ENCODE measurements at regions not wholly inside any gene's neighbourhood (a gene's known extent, or its start where the extent isn't known, plus 50 kb on each side); places are given as distances from the start of the nearest gene placed in this dataset.
"Not testable (repeated sequence)": the region's sequence is repeated elsewhere in the genome, so short reads cannot be mapped to it uniquely, and the experiment has no call there.

DNA sequence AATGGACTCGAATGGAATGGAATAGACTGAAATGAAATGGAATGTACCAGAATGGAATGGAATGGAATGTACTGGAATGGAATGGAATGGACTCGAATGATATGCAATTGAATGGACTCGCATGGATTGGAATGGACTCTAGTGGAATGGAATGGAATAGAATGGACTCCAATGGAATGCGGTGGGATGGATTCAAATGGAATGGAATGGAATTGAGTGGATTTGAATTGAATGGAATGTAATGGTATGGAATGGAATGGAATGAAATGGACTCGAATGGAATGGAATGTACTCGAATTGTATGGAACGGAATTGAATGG is 99.6 kb upstream of the FBXO28 start:
- in situ Hi-C loops (cut with MboI; ENCODE audit: low pct_unique_long_range_greater_than_20kb, low sequenced_read_pairs, unreplicated experiment), result no loop called here
- TF ChIP-seq, protein P1, sequence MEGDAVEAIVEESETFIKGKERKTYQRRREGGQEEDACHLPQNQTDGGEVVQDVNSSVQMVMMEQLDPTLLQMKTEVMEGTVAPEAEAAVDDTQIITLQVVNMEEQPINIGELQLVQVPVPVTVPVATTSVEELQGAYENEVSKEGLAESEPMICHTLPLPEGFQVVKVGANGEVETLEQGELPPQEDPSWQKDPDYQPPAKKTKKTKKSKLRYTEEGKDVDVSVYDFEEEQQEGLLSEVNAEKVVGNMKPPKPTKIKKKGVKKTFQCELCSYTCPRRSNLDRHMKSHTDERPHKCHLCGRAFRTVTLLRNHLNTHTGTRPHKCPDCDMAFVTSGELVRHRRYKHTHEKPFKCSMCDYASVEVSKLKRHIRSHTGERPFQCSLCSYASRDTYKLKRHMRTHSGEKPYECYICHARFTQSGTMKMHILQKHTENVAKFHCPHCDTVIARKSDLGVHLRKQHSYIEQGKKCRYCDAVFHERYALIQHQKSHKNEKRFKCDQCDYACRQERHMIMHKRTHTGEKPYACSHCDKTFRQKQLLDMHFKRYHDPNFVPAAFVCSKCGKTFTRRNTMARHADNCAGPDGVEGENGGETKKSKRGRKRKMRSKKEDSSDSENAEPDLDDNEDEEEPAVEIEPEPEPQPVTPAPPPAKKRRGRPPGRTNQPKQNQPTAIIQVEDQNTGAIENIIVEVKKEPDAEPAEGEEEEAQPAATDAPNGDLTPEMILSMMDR (IDR thresholded peaks at IDR 0.05; ENCODE audit: extremely low read depth, insufficient read depth, missing control alignments), result no peak
- DNase-seq (ENCODE audit: low spot score), result no peak

DNA sequence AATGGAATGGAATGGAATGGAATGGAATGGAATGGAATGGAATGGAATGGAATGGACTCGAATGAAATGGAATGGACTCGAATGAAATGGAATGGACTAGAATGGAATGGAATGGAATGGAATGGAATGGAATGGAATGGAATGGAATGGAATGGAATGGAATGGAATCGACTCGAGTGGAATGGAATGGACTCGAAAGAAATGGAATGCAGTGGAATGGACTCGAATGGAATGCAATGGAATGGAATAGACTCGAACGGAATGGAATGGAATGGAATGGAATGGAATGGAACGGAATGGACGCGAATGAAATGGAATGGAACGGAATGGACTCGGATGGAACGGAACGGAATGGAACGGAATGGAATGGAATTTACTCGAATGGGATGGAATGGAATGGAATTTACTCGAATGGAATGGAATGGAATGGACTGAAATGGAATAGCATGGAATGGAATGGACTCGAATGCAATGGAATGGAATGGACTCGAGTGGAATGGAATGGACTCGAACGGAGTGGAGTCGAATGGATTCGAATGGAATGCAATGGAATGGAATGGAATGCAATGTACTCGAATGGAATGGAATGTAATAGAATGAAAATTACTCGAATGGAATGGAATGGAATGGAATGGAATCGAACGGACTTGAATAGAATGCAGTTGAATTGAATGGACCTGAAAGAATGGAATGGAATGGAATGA is 100.1 kb upstream of the FBXO28 start:
- DNase-seq (ENCODE audit: low spot score); in situ Hi-C loops (cut with MboI; ENCODE audit: low pct_unique_long_range_greater_than_20kb, low sequenced_read_pairs, unreplicated experiment): not testable (repeated sequence)

DNA sequence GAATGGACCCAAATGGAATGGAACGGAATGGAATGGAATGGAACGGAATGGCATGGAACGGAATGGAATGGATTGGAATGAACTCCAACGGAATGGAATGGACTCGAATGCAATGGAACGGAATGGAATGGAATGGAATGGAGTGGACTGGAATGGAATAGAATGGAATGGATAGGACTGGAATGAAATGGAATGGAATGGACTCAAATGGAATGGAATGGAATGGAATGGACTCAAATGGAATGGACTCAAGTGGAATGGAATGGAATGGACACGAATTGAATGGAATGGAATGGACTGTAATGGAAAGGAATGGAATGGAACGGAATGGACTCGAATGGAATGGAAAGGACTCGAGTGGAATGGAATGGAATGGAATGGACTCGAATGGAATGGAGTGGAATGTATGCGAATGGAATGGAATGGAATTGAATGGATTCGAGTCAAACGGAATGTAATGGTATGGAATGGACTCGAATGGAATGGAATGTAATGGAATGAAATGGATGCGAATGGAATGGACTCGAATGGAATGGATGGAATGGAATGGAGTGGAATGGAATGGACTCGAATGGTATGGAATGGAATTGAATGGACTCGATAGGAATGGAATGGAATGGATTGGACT is 101.0 kb upstream of the FBXO28 start:
- DNase-seq (ENCODE audit: low spot score); in situ Hi-C loops (cut with MboI; ENCODE audit: low pct_unique_long_range_greater_than_20kb, low sequenced_read_pairs, unreplicated experiment): not testable (repeated sequence)

DNA sequence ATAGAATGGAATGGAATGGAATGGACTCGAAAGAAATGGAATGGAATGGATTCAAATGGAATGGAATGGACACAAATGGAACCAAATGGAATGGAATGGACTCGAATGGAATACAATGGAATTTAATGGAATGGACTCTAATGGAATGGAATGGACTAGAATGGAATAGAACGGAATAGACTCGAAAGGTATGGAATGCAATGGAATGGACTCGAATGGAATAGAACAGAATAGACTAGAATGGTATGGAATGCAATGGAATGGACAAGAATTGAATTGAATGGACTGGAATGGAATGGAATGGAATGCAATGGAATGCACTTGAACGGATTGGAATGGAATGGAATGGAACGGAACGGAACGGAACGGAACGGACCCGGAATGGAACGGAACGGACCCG is 101.7 kb upstream of the FBXO28 start:
- DNase-seq (ENCODE audit: low spot score); in situ Hi-C loops (cut with MboI; ENCODE audit: low pct_unique_long_range_greater_than_20kb, low sequenced_read_pairs, unreplicated experiment): not testable (repeated sequence)

DNA sequence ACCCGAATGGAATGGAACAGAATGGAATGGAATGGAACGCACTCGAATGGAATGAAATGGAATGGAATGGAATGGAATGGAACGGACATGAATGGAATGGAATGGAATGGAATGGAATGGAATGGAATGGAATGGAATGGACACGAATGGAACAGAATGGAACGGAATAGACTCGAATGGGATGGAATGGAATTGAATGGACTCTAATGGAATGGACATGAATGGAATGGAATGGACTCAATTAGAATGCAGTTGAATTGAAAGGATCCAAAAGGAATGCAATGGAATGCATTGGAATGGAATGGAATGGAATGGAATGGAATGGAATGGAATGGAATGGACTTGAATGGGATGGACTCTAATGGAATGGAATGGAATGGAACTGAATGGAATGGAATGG is 102.2 kb upstream of the FBXO28 start:
- in situ Hi-C loops (cut with MboI; ENCODE audit: low pct_unique_long_range_greater_than_20kb, low sequenced_read_pairs, unreplicated experiment); DNase-seq (ENCODE audit: low spot score): not testable (repeated sequence)

GRCh38 chr1:224011153-224011552 is 102.8 kb upstream of the FBXO28 start:
- DNase-seq (ENCODE audit: low spot score); in situ Hi-C loops (cut with MboI; ENCODE audit: low pct_unique_long_range_greater_than_20kb, low sequenced_read_pairs, unreplicated experiment): not testable (repeated sequence)

- DNase-seq (ENCODE audit: low spot score); in situ Hi-C loops (cut with MboI; ENCODE audit: low pct_unique_long_range_greater_than_20kb, low sequenced_read_pairs, unreplicated experiment): not testable (repeated sequence)
These were observed 107.9 kb upstream of the FBXO28 start for GRCh38 chr1:224005973-224006372.

DNA sequence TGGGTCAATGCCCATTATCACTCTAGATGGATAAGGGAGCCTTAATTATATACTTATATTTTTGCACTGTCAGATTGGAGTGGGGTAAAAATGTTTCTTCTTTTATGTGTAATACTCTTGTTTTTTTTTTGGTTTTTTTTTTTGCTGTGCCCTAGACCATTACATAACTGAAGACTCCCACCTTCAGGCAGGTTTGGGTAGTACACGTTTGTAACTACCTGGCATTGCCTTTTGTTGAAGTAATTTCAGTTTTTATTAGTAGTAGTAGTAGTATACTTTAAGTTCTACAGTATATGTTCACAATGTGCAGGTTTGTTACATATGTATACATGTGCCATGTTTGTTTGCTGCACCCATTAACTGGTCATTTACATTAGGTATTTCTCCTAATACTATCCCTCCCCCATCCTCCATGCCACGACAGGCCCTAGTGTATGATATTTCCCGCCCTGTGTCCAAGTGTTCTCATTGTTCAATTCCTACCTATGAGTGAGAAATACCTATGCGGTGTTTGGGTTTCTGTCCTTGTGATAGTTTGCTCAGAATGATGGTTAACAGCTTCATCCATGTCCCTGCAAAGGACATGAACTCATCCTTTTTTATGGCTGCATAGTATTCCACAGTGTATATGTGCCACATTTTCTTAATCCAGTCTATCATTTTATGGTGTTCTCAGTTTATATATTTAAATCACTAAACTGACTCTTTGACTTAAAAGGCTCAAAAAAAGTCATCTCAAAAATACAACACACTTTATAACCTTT is 109.2 kb upstream of the FBXO28 start:
- in situ Hi-C loops (cut with MboI; ENCODE audit: low pct_unique_long_range_greater_than_20kb, low sequenced_read_pairs, unreplicated experiment), result not testable (repeated sequence)
- TF ChIP-seq, protein P1 (IDR thresholded peaks at IDR 0.05; ENCODE audit: extremely low read depth, insufficient read depth, missing control alignments), result peak; percentile 38
- peak; percentile 2 for DNase-seq (ENCODE audit: low spot score)

DNA sequence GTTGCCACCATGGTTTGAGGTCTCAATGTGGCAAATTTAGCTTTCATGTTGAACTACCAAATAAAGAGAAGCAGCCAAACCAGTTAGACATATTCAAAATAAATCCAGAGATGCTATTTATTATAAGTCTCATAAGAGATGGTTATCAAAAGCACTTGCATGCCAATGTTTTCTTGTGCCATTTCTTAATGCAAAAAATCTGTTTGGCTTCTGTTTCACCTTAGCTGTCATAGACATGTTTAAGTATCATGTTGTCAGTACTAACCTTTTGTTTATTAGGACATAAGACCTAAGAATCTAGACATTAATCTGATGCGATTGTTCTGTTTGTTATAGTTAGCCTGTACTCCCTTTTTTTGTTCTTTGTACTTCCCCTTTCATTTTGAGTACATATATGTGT is 110.0 kb upstream of the FBXO28 start:
- DNase-seq (ENCODE audit: low spot score); in situ Hi-C loops (cut with MboI; ENCODE audit: low pct_unique_long_range_greater_than_20kb, low sequenced_read_pairs, unreplicated experiment): not testable (repeated sequence)

GRCh38 chr1:224001757-224002156 is 112.2 kb upstream of the FBXO28 start:
- in situ Hi-C loops (cut with MboI; ENCODE audit: low pct_unique_long_range_greater_than_20kb, low sequenced_read_pairs, unreplicated experiment); DNase-seq (ENCODE audit: low spot score): not testable (repeated sequence)

- in situ Hi-C loops (cut with MboI; ENCODE audit: low pct_unique_long_range_greater_than_20kb, low sequenced_read_pairs, unreplicated experiment); DNase-seq (ENCODE audit: low spot score): not testable (repeated sequence)
These were observed 114.2 kb upstream of the FBXO28 start for GRCh38 chr1:223999761-224000160.

DNA sequence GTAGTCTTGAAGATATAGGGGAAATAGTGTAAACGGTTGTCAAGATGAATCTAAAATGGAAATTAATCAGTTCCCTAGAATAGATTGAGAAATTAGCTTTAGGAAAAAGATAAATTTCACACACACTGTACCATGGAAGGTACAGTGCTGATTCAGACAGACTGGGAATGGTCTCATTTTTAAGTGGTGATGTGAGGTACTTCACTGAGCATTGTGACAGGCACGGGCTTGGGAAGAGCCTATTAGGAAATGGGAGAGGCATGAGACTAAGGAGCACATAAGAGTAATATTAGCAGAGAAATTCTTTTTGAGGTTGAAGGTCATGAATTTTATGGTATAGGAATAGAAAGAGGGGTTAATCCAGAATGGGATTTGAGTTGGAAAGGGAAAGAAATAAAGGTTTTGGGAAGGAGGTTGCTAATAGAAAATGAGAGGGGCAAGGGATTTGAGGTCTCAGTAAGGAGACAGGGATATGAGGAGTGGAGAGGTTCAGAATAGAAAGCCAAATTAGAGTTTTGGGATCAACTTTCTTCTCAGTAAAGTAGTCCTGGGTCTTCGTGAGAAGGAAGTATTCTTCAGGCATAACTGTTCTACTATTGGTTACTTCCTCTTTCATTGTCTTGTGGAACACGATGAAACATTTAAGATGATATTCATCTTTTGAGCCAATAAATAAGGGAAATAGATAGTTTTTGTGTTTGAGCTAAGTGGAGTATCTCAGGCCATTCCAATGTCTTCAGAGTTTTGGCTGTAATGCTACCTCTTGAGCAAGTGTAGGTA is 115.0 kb upstream of the FBXO28 start:
- in situ Hi-C loops (cut with MboI; ENCODE audit: low pct_unique_long_range_greater_than_20kb, low sequenced_read_pairs, unreplicated experiment); DNase-seq (ENCODE audit: low spot score): not testable (repeated sequence)

DNA sequence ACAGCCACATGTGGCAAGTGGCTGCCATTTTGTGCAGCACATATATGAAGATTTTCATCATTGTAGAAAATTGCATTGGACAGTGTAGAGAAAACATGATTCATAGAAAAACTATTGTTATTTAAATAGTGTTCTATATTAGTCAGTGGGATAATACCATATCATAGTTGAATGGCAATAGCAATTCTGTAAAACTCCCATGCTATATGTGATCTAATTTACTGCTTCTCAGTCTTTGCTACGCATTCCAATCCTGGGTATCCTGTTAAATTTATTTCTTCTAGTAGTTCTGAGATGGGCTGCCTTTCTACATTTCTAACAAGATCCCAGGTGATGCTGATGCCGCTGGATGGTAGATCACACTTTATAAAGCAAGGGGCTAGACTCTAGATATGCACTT is 117.5 kb upstream of the FBXO28 start:
- DNase-seq (ENCODE audit: low spot score); in situ Hi-C loops (cut with MboI; ENCODE audit: low pct_unique_long_range_greater_than_20kb, low sequenced_read_pairs, unreplicated experiment): not testable (repeated sequence)

- in situ Hi-C loops (cut with MboI; ENCODE audit: low pct_unique_long_range_greater_than_20kb, low sequenced_read_pairs, unreplicated experiment), result not testable (repeated sequence)
- DNase-seq (ENCODE audit: low spot score), result peak; percentile 85
These were observed 121.3 kb upstream of the FBXO28 start for GRCh38 chr1:223992456-223993246.
